ENCODE measurements at regions not wholly inside any gene's neighbourhood (a gene's known extent, or its start where the extent isn't known, plus 50 kb on each side); places are given as distances from the start of the nearest gene placed in this dataset.

DNA sequence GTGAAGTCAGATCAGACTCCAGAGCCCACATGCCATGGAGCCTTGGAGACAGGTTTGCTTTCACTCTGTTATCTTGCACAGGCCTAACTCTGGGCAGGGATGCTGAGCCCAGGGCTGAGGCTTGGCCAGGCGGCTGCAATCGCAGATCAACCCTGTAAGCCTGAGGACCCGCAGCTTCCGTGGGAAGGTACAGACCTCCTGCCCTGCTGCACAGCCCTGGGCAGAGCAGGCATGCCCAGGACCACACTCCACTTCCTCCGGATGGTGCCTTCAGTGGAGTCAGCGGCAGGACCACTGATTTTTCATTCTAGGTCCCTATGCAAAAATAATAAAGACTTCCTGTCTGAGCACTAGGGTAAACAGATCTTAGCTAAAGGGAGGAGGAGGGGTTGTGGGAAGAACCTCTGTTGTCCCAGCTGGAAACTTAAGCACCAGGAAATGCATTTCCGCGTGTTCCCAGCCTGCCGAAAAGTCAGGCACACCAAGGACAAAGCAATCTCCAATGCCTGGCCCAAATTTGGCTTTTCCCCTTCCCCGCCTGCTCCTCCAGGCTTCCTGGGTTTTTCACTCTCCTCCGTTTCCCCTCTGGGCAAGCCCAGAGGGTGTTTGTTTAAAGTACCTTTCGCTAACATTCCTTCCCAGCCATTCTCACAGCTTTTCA, 87.3 kb downstream of the KCTD15 start:
- Histone ChIP-seq H2AFZ (ENCODE audit: low read depth, low read length) (no peak overlapping the region), H3K4me3 (ENCODE audit: low read length) (no peak overlapping the region), H3K4me1 (ENCODE audit: insufficient read depth, low read length) (peaks cover 17% of the 10 kb centered on the region)

DNA sequence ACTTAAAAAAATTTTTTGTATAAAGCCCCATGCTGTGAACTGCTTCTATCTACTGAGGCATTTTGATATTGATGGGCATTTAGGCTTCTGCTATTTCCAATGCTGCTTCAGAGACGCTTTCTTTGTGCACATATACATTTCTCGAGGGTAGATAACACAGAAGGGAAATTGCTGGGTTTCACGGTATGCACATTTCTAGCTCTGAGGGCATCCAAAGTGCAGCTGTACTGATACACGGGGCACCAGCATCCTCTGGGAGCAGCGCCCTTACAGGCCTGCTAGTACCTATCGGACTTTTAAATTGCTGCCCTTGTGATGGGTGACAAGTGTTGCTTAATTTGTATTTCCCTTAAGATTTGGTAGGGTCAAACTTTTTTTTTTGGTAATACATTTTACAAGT, 88.6 kb downstream of the KCTD15 start:
- Histone ChIP-seq H3K4me3 (ENCODE audit: low read length) (no peak overlapping the region), H3K4me1 (ENCODE audit: insufficient read depth, low read length) (peaks cover 5% of the 10 kb centered on the region), H3K27me3 (ENCODE audit: insufficient read depth, low read length) (peaks cover 7% of the 10 kb centered on the region), H2AFZ (ENCODE audit: low read depth, low read length) (no peak overlapping the region), H3K36me3 (ENCODE audit: insufficient read depth, low read length) (no peaks in the 10 kb centered on the region), H3K9me3 (ENCODE audit: low read length) (no peaks in the 10 kb centered on the region)

More for the DNA sequence above, 87.3 kb downstream of the KCTD15 start:
- no peaks in the 10 kb centered on the region for H3K9me3 ChIP-seq (ENCODE audit: low read length)
- no peaks in the 10 kb centered on the region for H3K36me3 ChIP-seq (ENCODE audit: insufficient read depth, low read length)
- H3K27me3 ChIP-seq (ENCODE audit: insufficient read depth, low read length) = peaks cover 7% of the 10 kb centered on the region

DNA sequence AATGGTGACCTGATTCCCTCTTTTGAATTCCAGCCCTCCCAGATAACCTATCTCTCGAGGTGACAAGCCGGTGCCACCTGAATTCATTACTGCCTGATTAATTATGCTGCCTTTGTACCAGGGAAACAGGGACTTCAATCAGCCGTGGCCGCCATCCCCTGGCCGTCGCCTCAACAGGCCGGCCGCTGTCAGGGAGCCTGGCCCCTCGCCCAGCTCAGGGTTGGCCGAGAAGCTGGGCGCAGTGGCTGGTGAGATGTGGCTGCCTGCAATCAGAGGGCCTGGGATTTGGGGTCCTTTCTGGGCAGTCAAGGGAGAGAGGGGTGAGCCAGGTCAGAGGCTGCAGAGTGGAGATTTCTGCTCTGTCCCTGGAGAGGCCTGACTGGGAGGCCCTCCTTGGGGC, 91.2 kb downstream of the KCTD15 start:
- H3K27me3 ChIP-seq (ENCODE audit: insufficient read depth, low read length) = peaks cover 5% of the 10 kb centered on the region
- H3K4me1 ChIP-seq (ENCODE audit: insufficient read depth, low read length) = no peaks in the 10 kb centered on the region
- H3K9me3 ChIP-seq (ENCODE audit: low read length) = no peaks in the 10 kb centered on the region
- H2AFZ ChIP-seq (ENCODE audit: low read depth, low read length) = no peak overlapping the region
- no peak overlapping the region for H3K4me3 ChIP-seq (ENCODE audit: low read length)
- H3K36me3 ChIP-seq (ENCODE audit: insufficient read depth, low read length) = no peaks in the 10 kb centered on the region

DNA sequence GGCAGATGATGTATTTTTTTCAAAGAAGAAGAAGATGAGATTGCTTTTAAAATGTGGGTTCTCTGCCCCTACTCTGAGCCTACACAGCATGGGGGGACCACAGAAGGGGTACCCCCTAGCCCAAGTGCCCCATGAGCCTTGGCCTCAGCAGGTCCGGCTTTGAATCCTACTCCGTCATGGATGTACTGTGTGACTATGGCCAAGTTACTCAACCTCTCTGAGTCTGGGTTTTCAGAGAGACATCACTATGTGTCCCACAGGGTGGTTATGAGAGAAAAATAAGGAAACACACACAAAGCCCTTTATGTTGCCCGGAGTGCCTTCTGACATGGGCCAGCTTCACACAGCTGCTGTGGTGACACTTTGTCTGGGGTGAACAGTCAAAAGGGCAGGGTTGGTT, 92.0 kb downstream of the KCTD15 start:
- Histone ChIP-seq H3K36me3 (ENCODE audit: insufficient read depth, low read length) (no peaks in the 10 kb centered on the region), H3K4me3 (ENCODE audit: low read length) (no peak overlapping the region), H3K9me3 (ENCODE audit: low read length) (no peaks in the 10 kb centered on the region), H3K27me3 (ENCODE audit: insufficient read depth, low read length) (peaks cover 3% of the 10 kb centered on the region), H2AFZ (ENCODE audit: low read depth, low read length) (no peak overlapping the region), H3K4me1 (ENCODE audit: insufficient read depth, low read length) (no peaks in the 10 kb centered on the region)

DNA sequence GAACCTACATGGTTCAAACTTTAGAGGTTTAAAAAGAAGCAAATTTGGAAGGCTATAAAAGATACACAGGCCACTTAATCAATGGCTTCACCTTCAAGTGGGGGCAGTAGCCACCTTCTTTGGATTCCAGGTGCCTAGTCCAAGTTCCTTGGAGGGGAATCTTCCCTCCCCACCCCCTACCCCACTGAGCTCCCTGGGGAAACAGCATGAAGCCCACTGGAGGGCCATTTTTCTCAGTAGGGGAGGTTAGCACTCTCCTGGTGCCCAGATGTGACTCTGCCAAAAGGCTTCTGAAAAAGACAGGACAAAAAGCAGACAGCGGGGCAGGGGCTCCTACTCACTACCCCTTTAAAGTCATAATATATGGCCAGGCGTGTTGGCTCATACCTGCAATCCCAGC, 93.9 kb downstream of the KCTD15 start:
- no peaks in the 10 kb centered on the region for H3K9me3 ChIP-seq (ENCODE audit: low read length)
- H3K4me3 ChIP-seq (ENCODE audit: low read length) = no peak overlapping the region
- peaks cover 9% of the 10 kb centered on the region for H3K27me3 ChIP-seq (ENCODE audit: insufficient read depth, low read length)
- no peaks in the 10 kb centered on the region for H3K36me3 ChIP-seq (ENCODE audit: insufficient read depth, low read length)
- H3K4me1 ChIP-seq (ENCODE audit: insufficient read depth, low read length) = no peaks in the 10 kb centered on the region
- H2AFZ ChIP-seq (ENCODE audit: low read depth, low read length) = no peak overlapping the region

DNA sequence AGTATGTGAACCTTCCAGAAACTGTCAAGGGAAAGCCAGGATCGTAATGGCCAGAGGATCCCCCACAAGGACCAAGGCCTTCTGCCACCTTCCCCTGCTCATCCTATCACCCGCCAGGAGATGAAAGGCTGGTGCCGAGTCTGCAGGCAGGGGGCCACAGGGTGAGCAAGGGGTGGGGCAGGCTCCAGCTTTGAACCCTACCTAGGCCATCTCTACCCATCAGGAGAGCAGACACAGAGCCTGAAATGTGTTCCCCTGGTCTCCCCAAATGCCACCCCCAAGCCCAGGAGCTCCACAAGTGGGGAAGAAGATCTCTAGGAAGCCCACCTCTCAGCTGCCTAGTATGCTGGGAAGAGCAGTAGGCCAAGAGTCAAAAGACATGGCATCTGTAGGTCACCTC, 95.1 kb downstream of the KCTD15 start:
- H3K4me1 ChIP-seq (ENCODE audit: insufficient read depth, low read length) = no peaks in the 10 kb centered on the region
- H3K27me3 ChIP-seq (ENCODE audit: insufficient read depth, low read length) = peaks cover 10% of the 10 kb centered on the region
- no peak overlapping the region for H3K4me3 ChIP-seq (ENCODE audit: low read length)
- no peaks in the 10 kb centered on the region for H3K9me3 ChIP-seq (ENCODE audit: low read length)
- no peaks in the 10 kb centered on the region for H3K36me3 ChIP-seq (ENCODE audit: insufficient read depth, low read length)
- H2AFZ ChIP-seq (ENCODE audit: low read depth, low read length) = no peak overlapping the region

DNA sequence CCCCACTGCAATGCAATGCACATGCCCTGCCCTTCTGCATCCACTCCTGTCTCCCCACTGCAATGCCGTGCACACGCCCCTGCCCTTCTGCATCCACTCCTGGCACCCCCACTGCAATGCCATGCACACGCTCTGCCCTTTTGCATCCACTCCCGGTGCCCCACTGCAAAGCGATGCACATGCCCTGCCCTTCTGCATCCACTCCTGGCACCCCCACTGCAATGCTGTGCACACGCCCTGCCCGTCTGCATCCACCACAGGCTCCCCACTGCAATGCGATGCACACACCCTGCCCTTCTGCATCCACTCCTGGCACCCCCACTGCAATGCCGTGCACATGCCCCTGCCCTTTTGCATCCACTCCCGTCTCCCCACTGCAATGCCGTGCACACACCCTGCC, 98.1 kb downstream of the KCTD15 start:
- Histone ChIP-seq H3K4me1 (ENCODE audit: insufficient read depth, low read length) (no peaks in the 10 kb centered on the region), H3K36me3 (ENCODE audit: insufficient read depth, low read length) (no peaks in the 10 kb centered on the region)

DNA sequence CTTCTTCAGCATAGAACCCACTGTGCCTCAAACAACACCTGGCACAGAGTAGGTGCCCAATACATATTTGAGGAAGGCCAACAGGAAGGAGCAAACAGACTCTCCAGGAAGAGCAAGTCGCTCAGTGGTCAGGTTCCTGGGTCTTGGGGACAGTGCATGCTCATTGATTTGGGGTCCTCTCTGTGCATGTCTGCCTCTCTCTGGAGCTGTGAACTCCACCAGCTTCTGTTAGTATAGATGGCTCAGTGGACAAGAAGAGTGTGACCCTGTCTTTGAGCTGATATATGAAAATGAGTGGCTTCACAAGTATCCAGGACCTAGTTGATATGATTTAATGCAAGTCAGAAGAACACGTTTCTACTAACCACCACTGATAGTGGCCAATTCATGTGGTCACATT, 98.7 kb downstream of the KCTD15 start:
- Histone ChIP-seq H3K9me3 (ENCODE audit: low read length) (peaks cover 3% of the 10 kb centered on the region), H3K36me3 (ENCODE audit: insufficient read depth, low read length) (no peaks in the 10 kb centered on the region), H2AFZ (ENCODE audit: low read depth, low read length) (no peak overlapping the region), H3K27me3 (ENCODE audit: insufficient read depth, low read length) (peaks cover 10% of the 10 kb centered on the region), H3K4me1 (ENCODE audit: insufficient read depth, low read length) (no peaks in the 10 kb centered on the region), H3K4me3 (ENCODE audit: low read length) (no peak overlapping the region)

More for the DNA sequence above, 98.1 kb downstream of the KCTD15 start:
- Histone ChIP-seq H3K27me3 (ENCODE audit: insufficient read depth, low read length) (peaks cover 10% of the 10 kb centered on the region), H2AFZ (ENCODE audit: low read depth, low read length) (no peak overlapping the region), H3K4me3 (ENCODE audit: low read length) (no peak overlapping the region), H3K9me3 (ENCODE audit: low read length) (peaks cover 3% of the 10 kb centered on the region)

DNA sequence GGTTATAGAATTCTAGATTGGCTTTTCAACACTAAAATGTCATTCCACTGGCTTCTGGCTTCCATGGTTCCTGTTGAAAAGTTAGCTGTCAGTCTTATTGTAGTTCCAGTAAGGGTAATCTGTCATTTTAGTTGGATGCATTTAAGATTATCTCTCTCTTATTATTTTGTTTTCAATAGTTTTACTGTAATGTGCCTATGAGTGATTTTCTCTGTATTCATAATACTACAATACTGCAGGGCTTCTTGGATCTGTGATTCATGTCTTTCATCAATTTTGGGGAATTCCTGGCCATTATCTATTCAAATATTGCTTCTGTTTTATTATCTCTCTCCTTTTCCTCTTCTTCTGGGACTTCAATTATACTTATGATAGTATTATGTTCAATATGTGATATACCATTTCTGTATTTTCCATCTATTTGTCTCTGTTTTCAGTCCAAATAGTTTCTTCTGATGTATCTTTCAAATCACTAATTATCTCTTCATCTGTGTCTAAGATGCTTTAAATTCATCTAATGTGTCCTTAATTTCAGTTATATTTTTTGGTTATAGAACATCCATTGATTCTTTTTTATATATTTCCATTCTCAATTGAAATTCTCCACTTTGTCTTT, 101.5 kb downstream of the KCTD15 start:
- no peaks in the 10 kb centered on the region for H3K4me1 ChIP-seq (ENCODE audit: insufficient read depth, low read length)
- no peak overlapping the region for H3K4me3 ChIP-seq (ENCODE audit: low read length)
- peaks cover 3% of the 10 kb centered on the region for H3K9me3 ChIP-seq (ENCODE audit: low read length)
- H3K27me3 ChIP-seq (ENCODE audit: insufficient read depth, low read length) = peaks cover 10% of the 10 kb centered on the region
- no peak overlapping the region for H2AFZ ChIP-seq (ENCODE audit: low read depth, low read length)
- H3K36me3 ChIP-seq (ENCODE audit: insufficient read depth, low read length) = no peaks in the 10 kb centered on the region

DNA sequence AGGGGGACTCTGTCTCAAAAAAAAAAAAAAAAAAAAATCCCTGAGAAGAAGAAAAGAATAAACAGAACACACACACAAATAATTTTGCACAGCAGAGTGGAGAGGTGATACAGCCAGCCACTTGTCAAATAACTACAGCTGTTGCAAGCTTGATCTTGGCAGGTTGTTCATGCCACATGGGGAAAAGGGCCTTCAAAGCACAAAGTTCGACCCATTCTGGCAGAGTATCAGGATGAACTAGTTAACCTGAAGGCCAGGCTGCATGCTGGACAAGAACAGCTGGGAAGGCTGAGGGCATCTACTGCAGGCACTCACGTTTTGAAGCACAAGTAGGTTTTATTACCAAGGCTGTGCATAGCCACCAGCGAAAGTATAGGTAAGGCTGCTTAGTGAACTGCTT, 104.1 kb downstream of the KCTD15 start:
- Histone ChIP-seq H3K9me3 (ENCODE audit: low read length) (peaks cover 3% of the 10 kb centered on the region), H3K27me3 (ENCODE audit: insufficient read depth, low read length) (peaks cover 22% of the 10 kb centered on the region), H2AFZ (ENCODE audit: low read depth, low read length) (no peak overlapping the region), H3K4me3 (ENCODE audit: low read length) (no peak overlapping the region), H3K36me3 (ENCODE audit: insufficient read depth, low read length) (no peaks in the 10 kb centered on the region), H3K4me1 (ENCODE audit: insufficient read depth, low read length) (no peaks in the 10 kb centered on the region)

DNA sequence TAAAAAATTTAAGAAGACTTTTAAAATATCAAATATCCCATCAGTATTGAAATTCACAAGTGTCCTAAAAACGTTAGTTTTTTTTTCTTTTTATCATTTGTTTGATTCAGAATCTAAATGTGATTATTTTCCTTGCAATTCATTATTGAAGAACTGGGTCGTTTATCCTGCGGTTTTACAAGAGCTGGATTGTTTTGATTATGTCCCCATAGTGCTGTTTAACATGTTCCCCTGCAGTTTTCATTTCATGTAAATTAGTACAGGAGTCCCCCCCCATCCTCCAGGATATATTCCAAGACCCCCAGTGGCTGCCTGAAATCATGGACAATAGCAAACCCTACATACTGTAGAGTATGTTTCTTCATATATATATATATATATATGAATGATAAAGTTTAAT, 105.7 kb downstream of the KCTD15 start:
- H2AFZ ChIP-seq (ENCODE audit: low read depth, low read length) = no peak overlapping the region
- no peak overlapping the region for H3K4me3 ChIP-seq (ENCODE audit: low read length)
- H3K36me3 ChIP-seq (ENCODE audit: insufficient read depth, low read length) = no peaks in the 10 kb centered on the region
- H3K9me3 ChIP-seq (ENCODE audit: low read length) = peaks cover 7% of the 10 kb centered on the region
- H3K27me3 ChIP-seq (ENCODE audit: insufficient read depth, low read length) = peaks cover 36% of the 10 kb centered on the region
- no peaks in the 10 kb centered on the region for H3K4me1 ChIP-seq (ENCODE audit: insufficient read depth, low read length)

DNA sequence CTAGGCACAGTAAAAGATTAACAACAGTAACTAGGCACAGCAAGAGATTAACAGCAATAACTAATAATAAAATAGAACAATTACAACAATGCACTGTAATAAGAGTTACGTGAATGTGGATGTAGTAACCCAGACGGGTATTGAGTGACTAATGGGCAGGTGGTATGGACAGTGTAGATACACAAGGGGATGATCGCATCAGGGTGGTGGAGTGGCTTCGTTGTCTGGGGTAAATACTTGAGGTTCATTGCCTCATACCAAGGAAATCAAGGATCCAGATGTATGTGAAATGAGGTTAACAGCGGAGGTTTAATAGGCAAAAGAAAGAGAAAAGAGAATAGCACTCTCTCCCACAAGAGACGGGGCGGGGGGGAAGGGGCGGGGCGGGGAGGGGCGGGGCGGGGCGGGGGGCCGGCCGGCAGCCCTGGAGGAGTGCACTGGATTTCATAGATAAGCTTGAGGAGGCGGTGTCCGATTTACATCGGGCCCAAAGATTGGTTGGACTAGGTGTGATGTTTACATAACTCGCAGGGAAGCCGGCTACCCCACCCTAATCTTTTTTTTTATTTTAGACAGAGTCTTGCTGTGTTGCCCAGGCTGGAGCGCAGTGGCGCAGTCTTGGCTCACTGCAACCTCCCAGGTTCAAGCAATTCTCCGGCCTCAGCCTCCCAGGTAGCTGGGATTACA, 106.3 kb downstream of the KCTD15 start:
- H3K36me3 ChIP-seq (ENCODE audit: insufficient read depth, low read length) = no peaks in the 10 kb centered on the region
- no peaks in the 10 kb centered on the region for H3K4me1 ChIP-seq (ENCODE audit: insufficient read depth, low read length)
- H3K9me3 ChIP-seq (ENCODE audit: low read length) = peaks cover 8% of the 10 kb centered on the region
- no peak overlapping the region for H2AFZ ChIP-seq (ENCODE audit: low read depth, low read length)
- H3K27me3 ChIP-seq (ENCODE audit: insufficient read depth, low read length) = peaks cover 41% of the 10 kb centered on the region
- H3K4me3 ChIP-seq (ENCODE audit: low read length) = no peak overlapping the region

DNA sequence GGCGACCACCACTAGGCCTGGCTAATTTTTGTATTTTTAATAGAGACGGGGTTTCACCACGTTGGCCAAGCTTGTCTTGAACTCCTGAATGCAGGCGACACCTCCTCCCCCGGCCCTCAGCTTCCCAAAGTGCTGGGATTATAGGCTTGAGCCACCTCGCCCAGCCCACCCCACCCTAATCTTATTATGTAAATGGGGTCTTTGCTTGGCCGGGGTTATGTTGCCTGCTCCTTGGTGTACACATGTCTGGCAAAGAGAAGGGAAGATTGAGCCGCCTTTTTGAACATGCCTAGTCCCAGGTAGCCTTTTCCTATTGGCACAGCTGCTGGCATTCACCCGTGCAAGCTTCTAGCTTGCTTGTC, 106.8 kb downstream of the KCTD15 start:
- H3K4me3 ChIP-seq (ENCODE audit: low read length) = no peak overlapping the region
- H2AFZ ChIP-seq (ENCODE audit: low read depth, low read length) = no peak overlapping the region
- H3K4me1 ChIP-seq (ENCODE audit: insufficient read depth, low read length) = no peaks in the 10 kb centered on the region
- H3K27me3 ChIP-seq (ENCODE audit: insufficient read depth, low read length) = peaks cover 45% of the 10 kb centered on the region
- H3K9me3 ChIP-seq (ENCODE audit: low read length) = peaks cover 8% of the 10 kb centered on the region
- H3K36me3 ChIP-seq (ENCODE audit: insufficient read depth, low read length) = no peaks in the 10 kb centered on the region
